OCI-LY3 (cell line): ENCODE measurements at regions not wholly inside any gene's neighbourhood (a gene's known extent, or its start where the extent isn't known, plus 50 kb on each side); places are given as distances from the start of the nearest gene placed in this dataset.

ENCODE experiments used
- EZH2phosphoT487 ChIP-seq: fragments of 200-600 bp; shearing (Covaris generic); IDR thresholded peaks from 2 replicates; pipeline ENCODE4 v1.6.1; 2018; ENCODE audit warnings: antibody characterized with exemption, mixed run types, low read depth
- TF ChIP-seq, protein P1 (sequence below): fragments of 200-600, 300-600 bp; sonication (generic); IDR thresholded peaks from 2 replicates; pipeline ENCODE4 v1.5.1; 2014; ENCODE audit warnings: antibody characterized with exemption, low read length, low read depth

DNA sequence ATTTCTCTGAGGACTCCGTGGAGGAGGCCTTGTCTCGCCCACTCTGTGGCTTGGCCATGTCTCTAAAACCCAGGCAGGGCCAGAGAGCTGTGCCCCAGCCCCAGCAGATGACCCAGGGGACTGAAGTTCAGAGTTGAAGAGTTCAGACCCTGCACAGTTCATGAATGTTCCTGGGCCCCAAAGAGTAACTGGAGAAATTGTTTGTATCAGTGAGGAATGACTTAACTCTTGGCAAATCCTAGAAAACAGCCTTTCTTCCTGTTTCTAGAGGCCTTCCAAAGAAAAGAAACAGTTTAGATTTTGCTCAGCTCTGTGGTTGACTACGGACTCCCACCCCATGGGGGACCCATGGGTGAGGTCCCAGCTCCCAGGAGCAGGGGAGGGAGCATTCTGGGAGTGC is 62.1 kb upstream of the EYA2 start:
- TF ChIP-seq, protein P1, sequence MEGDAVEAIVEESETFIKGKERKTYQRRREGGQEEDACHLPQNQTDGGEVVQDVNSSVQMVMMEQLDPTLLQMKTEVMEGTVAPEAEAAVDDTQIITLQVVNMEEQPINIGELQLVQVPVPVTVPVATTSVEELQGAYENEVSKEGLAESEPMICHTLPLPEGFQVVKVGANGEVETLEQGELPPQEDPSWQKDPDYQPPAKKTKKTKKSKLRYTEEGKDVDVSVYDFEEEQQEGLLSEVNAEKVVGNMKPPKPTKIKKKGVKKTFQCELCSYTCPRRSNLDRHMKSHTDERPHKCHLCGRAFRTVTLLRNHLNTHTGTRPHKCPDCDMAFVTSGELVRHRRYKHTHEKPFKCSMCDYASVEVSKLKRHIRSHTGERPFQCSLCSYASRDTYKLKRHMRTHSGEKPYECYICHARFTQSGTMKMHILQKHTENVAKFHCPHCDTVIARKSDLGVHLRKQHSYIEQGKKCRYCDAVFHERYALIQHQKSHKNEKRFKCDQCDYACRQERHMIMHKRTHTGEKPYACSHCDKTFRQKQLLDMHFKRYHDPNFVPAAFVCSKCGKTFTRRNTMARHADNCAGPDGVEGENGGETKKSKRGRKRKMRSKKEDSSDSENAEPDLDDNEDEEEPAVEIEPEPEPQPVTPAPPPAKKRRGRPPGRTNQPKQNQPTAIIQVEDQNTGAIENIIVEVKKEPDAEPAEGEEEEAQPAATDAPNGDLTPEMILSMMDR: no peak
- TF ChIP-seq EZH2phosphoT487: no peak
